Endothelial cell of umbilical vein (primary cell): ENCODE measurements at regions not wholly inside any gene's neighbourhood (a gene's known extent, or its start where the extent isn't known, plus 50 kb on each side); places are given as distances from the start of the nearest gene placed in this dataset.

Source experiments
- BruUV-seq: library from RNA; stranded (reverse); fragments of 400-500 nt; replicated peaks from 2 replicates; lab custom pipeline; 2021; lab: Mats Ljungman, UMichigan
- CTCF ChIA-PET: fragments of 300-600, 350-600 bp; sonication (Branson Sonifier 250); formaldehyde crosslinking; loops from one replicate; lab custom pipeline; 2021; ENCODE audit warnings: antibody characterized with exemption, inconsistent platforms; lab: Charles Lee
- POLR2A ChIA-PET: fragments of 300-600, 350-600 bp; sonication (Branson Sonifier 250); formaldehyde crosslinking; loops from one replicate; lab custom pipeline; 2021; ENCODE audit warnings: antibody characterized with exemption, inconsistent platforms; lab: Charles Lee
- DNase-seq: peaks from one replicate; pipeline ENCODE4 v3.0.0-alpha.2; 2011; ENCODE audit warnings: low read depth, low spot score
- FAIRE-seq: peaks from 2 replicates; lab custom pipeline; 2011; peaks lifted over from hg19 to GRCh38; lab: Jason Lieb, UNC
- H2AFZ ChIP-seq: 2 replicates; pipeline ENCODE4 v1.6.0; 2012; ENCODE audit warnings: low read depth, low read length, control low read depth, inconsistent platforms
- H3K27ac ChIP-seq: 2 replicates; pipeline ENCODE4 v1.5.1; 2011; ENCODE audit warnings: low read depth, mild to moderate bottlenecking, control low read depth, low read length, moderate library complexity; ENCODE audit not compliant: insufficient read depth
- H3K27me3 ChIP-seq, 2 experiments: 2 replicates each; pipeline versions ENCODE4 v1.6.0 to v1.6.1; 2011; ENCODE audit warnings: low read length in 2 of 2, mixed read lengths in 1 of 2; ENCODE audit not compliant: control insufficient read depth in 2 of 2, insufficient read depth in 2 of 2
- H3K36me3 ChIP-seq, 2 experiments: 2 replicates in 1 of 2; 3 replicates in 1 of 2; pipeline ENCODE4 v1.5.1; 2011; ENCODE audit warnings: low read length in 2 of 2, mild to moderate bottlenecking in 1 of 2, moderate library complexity in 1 of 2; ENCODE audit not compliant: control insufficient read depth in 2 of 2, insufficient read depth in 2 of 2; ENCODE audit errors: extremely low read depth in 1 of 2
- H3K4me1 ChIP-seq: 3 replicates; pipeline ENCODE4 v1.5.1; 2011; ENCODE audit warnings: mild to moderate bottlenecking, low read length; ENCODE audit not compliant: control insufficient read depth, insufficient read depth; ENCODE audit errors: extremely low read depth
- H3K4me2 ChIP-seq: 2 replicates; pipeline ENCODE4 v1.6.1; 2011; ENCODE audit warnings: low read length, control low read depth, mixed read lengths; ENCODE audit not compliant: insufficient read depth
- H3K4me3 ChIP-seq, 3 experiments: fragments of 200-600 bp in 1 of 3; sonication (generic), shearing (Covaris generic) in 1 of 3; replicated peaks in 1 of 3; 2 replicates each; pipeline ENCODE4 v1.5.1; 2011 to 2016; ENCODE audit warnings: control low read depth in 3 of 3, low read length in 3 of 3, mild to moderate bottlenecking in 2 of 3, inconsistent platforms in 1 of 3, low read depth in 1 of 3, moderate library complexity in 1 of 3; ENCODE audit not compliant: insufficient read depth in 1 of 3
- H3K79me2 ChIP-seq: 2 replicates; pipeline ENCODE4 v1.6.0; 2012; ENCODE audit warnings: low read length, inconsistent platforms; ENCODE audit not compliant: control insufficient read depth, insufficient read depth
- H3K9ac ChIP-seq: replicated peaks from 2 replicates; pipeline ENCODE3; 2011; ENCODE audit warnings: low read length, control low read depth; ENCODE audit not compliant: insufficient read depth; ENCODE audit errors: extremely low read depth
- H3K9me1 ChIP-seq: replicated peaks from 3 replicates; pipeline ENCODE4 v1.6.0; 2011; ENCODE audit warnings: mild to moderate bottlenecking, low read length; ENCODE audit not compliant: control insufficient read depth, insufficient read depth; ENCODE audit errors: extremely low read depth
- H3K9me3 ChIP-seq: replicated peaks from 2 replicates; pipeline ENCODE4 v1.5.1; 2012; ENCODE audit warnings: low read length, inconsistent platforms; ENCODE audit not compliant: control insufficient read depth, insufficient read depth
- H4K20me1 ChIP-seq: replicated peaks from 2 replicates; pipeline ENCODE3; 2011; ENCODE audit warnings: mild to moderate bottlenecking, low read length; ENCODE audit not compliant: control insufficient read depth, insufficient read depth; ENCODE audit errors: extremely low read depth
- CTCF ChIP-seq, 2 donors: IDR thresholded peaks; 1 replicate in 1 of 2; 2 replicates in 1 of 2; pipeline ENCODE4 v1.5.1; 2011; ENCODE audit warnings: low read length in 2 of 2, mild to moderate bottlenecking in 2 of 2, moderate library complexity in 2 of 2, control low read depth in 1 of 2, inconsistent platforms in 1 of 2, low read depth in 1 of 2; ENCODE audit not compliant: insufficient read depth in 1 of 2; ENCODE audit errors: extremely low read depth in 1 of 2
- EZH2 ChIP-seq: IDR thresholded peaks from 2 replicates; pipeline ENCODE4 v1.6.1; 2012; ENCODE audit warnings: borderline replicate concordance, low read depth, mild to moderate bottlenecking, moderate library complexity, low read length, inconsistent platforms; ENCODE audit not compliant: severe bottlenecking
- FOS ChIP-seq: IDR thresholded peaks from 2 replicates; pipeline ENCODE4 v1.6.1; 2011; ENCODE audit warnings: mild to moderate bottlenecking, low read length, moderate library complexity, borderline replicate concordance; ENCODE audit not compliant: insufficient read depth
- GATA2 ChIP-seq: IDR thresholded peaks from 2 replicates; pipeline ENCODE4 v1.7.0; 2011; ENCODE audit warnings: low read depth, mild to moderate bottlenecking, moderate library complexity, mixed read lengths, low read length; ENCODE audit not compliant: insufficient read length, insufficient read depth
- JUN ChIP-seq: IDR thresholded peaks from 2 replicates; pipeline ENCODE4 v1.6.1; 2011; ENCODE audit warnings: borderline replicate concordance, low read depth; ENCODE audit not compliant: insufficient read length, insufficient read depth
- MAX ChIP-seq: IDR thresholded peaks from 2 replicates; pipeline ENCODE4 v1.6.1; 2011; ENCODE audit not compliant: insufficient read depth, insufficient read length
- MYC ChIP-seq: IDR thresholded peaks from one replicate; pipeline ENCODE4 v1.6.1; 2011; ENCODE audit warnings: mild to moderate bottlenecking, low read depth, low read length
- POLR2A ChIP-seq: IDR thresholded peaks from 2 replicates; pipeline ENCODE4 v1.6.1; 2012; ENCODE audit warnings: low read depth, mild to moderate bottlenecking, control low read depth, low read length
- POLR2AphosphoS5 ChIP-seq: IDR thresholded peaks from 2 replicates; pipeline ENCODE4 v1.6.1; 2012; ENCODE audit warnings: low read depth, mild to moderate bottlenecking, control low read depth, low read length, moderate library complexity; ENCODE audit not compliant: insufficient read depth
- dilution Hi-C: fragments of 300-500 bp; cut with MboI; formaldehyde crosslinking; loops from one replicate; pipeline ENCODE4 v1.15.0; 2019; ENCODE audit warnings: low sequenced_read_pairs; ENCODE audit not compliant: extremely low pct_ligation_motif_present
- intact Hi-C: fragments of 100-400 bp; cut with micrococcal nuclease; formaldehyde crosslinking; loops from one replicate; pipeline ENCODE4 v1.10.0; 2022

- dilution Hi-C loops (no loop called here), intact Hi-C loops (no loop called here)
- no peaks in the 10 kb centered on the region for H4K20me1 ChIP-seq
- no peak overlapping the region for H2AFZ ChIP-seq
- no peaks in the 10 kb centered on the region for H3K4me1 ChIP-seq
- H3K4me2 ChIP-seq: no peak overlapping the region
- no peaks in the 10 kb centered on the region for H3K9me1 ChIP-seq
- no peak overlapping the region for H3K4me3 ChIP-seq
- H3K36me3 ChIP-seq: no peaks in the 10 kb centered on the region
- no peaks in the 10 kb centered on the region for H3K79me2 ChIP-seq
- CTCF ChIA-PET: no interaction called here
- H3K27me3 ChIP-seq: peaks cover 6% of the 10 kb centered on the region in 2 experiments
- H3K9me3 ChIP-seq: no peaks in the 10 kb centered on the region
- BruUV-seq: no TSS peak
- DNase-seq (no peak), FAIRE-seq (no peak)
- no peak overlapping the region for H3K9ac ChIP-seq
- no peak overlapping the region for H3K27ac ChIP-seq
- TF ChIP-seq CTCF (IDR thresholded peaks at IDR 0.05; ENCODE audit: extremely low read depth in 1 of 2, insufficient read depth in 1 of 2, low read depth in 1 of 2, low read length in 2 of 2): no peak
- TF ChIP-seq MAX: no peak
- TF ChIP-seq FOS: no peak
- no peak for TF ChIP-seq POLR2AphosphoS5
- no peak for TF ChIP-seq JUN
- TF ChIP-seq GATA2: no peak
- no peak for TF ChIP-seq MYC
- TF ChIP-seq EZH2: no peak
- TF ChIP-seq POLR2A: no peak
- POLR2A ChIA-PET: no interaction called here
These were observed 63.9 kb upstream of the TUBA3E start for GRCh38 chr2:130261970-130262760.
